OCI-LY1 (cell line): ENCODE measurements at regions not wholly inside any gene's neighbourhood (a gene's known extent, or its start where the extent isn't known, plus 50 kb on each side); places are given as distances from the start of the nearest gene placed in this dataset.

Experiments used
- H2AFZ ChIP-seq: fragments of 200-600 bp; sonication (generic), shearing (Covaris generic); 2 replicates; pipeline ENCODE4 v1.6.0; 2014; ENCODE audit warnings: antibody characterized with exemption, mild to moderate bottlenecking, low read length
- H3F3A ChIP-seq: fragments of 200-600 bp; sonication (generic), shearing (Covaris generic); 2 replicates; pipeline ENCODE4 v1.6.0; 2014; ENCODE audit warnings: mild to moderate bottlenecking, antibody characterized with exemption, low read length, moderate library complexity; ENCODE audit not compliant: insufficient read depth
- H3K27ac ChIP-seq: fragments of 200-600 bp; sonication (generic); 2 replicates; pipeline ENCODE4 v1.5.1; 2014; ENCODE audit warnings: low read length, mixed run types, mild to moderate bottlenecking, low read depth; ENCODE audit not compliant: poor library complexity, severe bottlenecking
- H3K27me3 ChIP-seq: fragments of 200-600 bp; sonication (generic); 2 replicates; pipeline ENCODE4 v1.6.0; 2014; ENCODE audit warnings: antibody characterized with exemption, mild to moderate bottlenecking, low read length, moderate library complexity; ENCODE audit not compliant: insufficient read depth
- H3K36me3 ChIP-seq: fragments of 200-600 bp; sonication (generic); 2 replicates; pipeline ENCODE4 v1.6.1; 2014; ENCODE audit warnings: mild to moderate bottlenecking, antibody characterized with exemption, low read length, moderate library complexity, mixed read lengths; ENCODE audit not compliant: insufficient read depth
- H3K4me1 ChIP-seq: fragments of 200-600 bp; sonication (generic); 2 replicates; pipeline ENCODE4 v1.5.1; 2014; ENCODE audit warnings: mild to moderate bottlenecking, low read length, moderate library complexity; ENCODE audit not compliant: insufficient read depth, severe bottlenecking
- H3K4me2 ChIP-seq: fragments of 200-600 bp; sonication (generic), shearing (Covaris generic); 2 replicates; pipeline ENCODE4 v1.6.1; 2014; ENCODE audit warnings: low read length
- H3K4me3 ChIP-seq: fragments of 200-600 bp; sonication (generic); 2 replicates; pipeline ENCODE4 v1.5.1; 2014; ENCODE audit warnings: low read length, low read depth, mild to moderate bottlenecking, mixed read lengths; ENCODE audit not compliant: poor library complexity, severe bottlenecking
- H3K79me2 ChIP-seq: fragments of 200-600 bp; shearing (Covaris generic); 2 replicates; pipeline ENCODE4 v1.6.1; 2016; ENCODE audit warnings: mixed run types, low read length, mixed read lengths; ENCODE audit not compliant: insufficient read depth
- H3K9ac ChIP-seq: fragments of 200-600 bp; sonication (generic), shearing (Covaris generic); 2 replicates; pipeline ENCODE4 v1.6.1; 2014; ENCODE audit warnings: mild to moderate bottlenecking, low read length, mixed read lengths
- H3K9me2 ChIP-seq: fragments of 200-600 bp; sonication (generic), shearing (Covaris generic); 2 replicates; pipeline ENCODE4 v1.6.1; 2014; ENCODE audit warnings: low read depth, mild to moderate bottlenecking, low read length, mixed read lengths
- H3K9me3 ChIP-seq: fragments of 200-600 bp; shearing (Covaris generic); 2 replicates; pipeline ENCODE4 v1.6.1; 2014; ENCODE audit warnings: low read length, mixed read lengths
- H4K20me1 ChIP-seq: fragments of 200-600 bp; sonication (generic), shearing (Covaris generic); 2 replicates; pipeline ENCODE4 v1.6.0; 2016; ENCODE audit warnings: mild to moderate bottlenecking, low read length; ENCODE audit not compliant: insufficient read depth
- CTCF ChIP-seq: fragments of 200-600 bp; sonication (generic), shearing (Covaris generic); IDR thresholded peaks from 2 replicates; pipeline ENCODE4 v1.5.1; 2017; ENCODE audit warnings: mild to moderate bottlenecking, antibody characterized with exemption, low read length, moderate library complexity, mixed read lengths
- EZH2 ChIP-seq: fragments of 200-600 bp; sonication (generic), shearing (Covaris generic); IDR thresholded peaks from 2 replicates; pipeline ENCODE4 v1.8.0; 2017; ENCODE audit warnings: borderline replicate concordance, mixed run types, mild to moderate bottlenecking, antibody characterized with exemption, low read length, moderate library complexity, mixed read lengths

- Histone ChIP-seq H3K79me2 (no peaks in the 10 kb centered on the region), H4K20me1 (no peaks in the 10 kb centered on the region), H3K4me3 (no peak overlapping the region), H3K9me3 (no peaks in the 10 kb centered on the region), H3K9ac (no peak overlapping the region), H3F3A (no peaks in the 10 kb centered on the region), H3K27me3 (no peaks in the 10 kb centered on the region), H2AFZ (no peak overlapping the region), H3K9me2 (no peaks in the 10 kb centered on the region), H3K27ac (no peak overlapping the region), H3K4me1 (no peaks in the 10 kb centered on the region), H3K36me3 (no peaks in the 10 kb centered on the region), H3K4me2 (no peak overlapping the region)
- TF ChIP-seq EZH2 (no peak), CTCF (peak; percentile 70)
Observed at GRCh38 chr13:39263033-39263432, 224.8 kb downstream of the NHLRC3 start.

- Histone ChIP-seq H3K27ac (no peak overlapping the region), H2AFZ (no peak overlapping the region), H3K4me1 (no peaks in the 10 kb centered on the region), H3K9ac (no peak overlapping the region), H3K9me2 (no peaks in the 10 kb centered on the region), H3K4me3 (no peak overlapping the region), H3F3A (no peaks in the 10 kb centered on the region), H3K27me3 (no peaks in the 10 kb centered on the region), H3K36me3 (no peaks in the 10 kb centered on the region), H4K20me1 (no peaks in the 10 kb centered on the region), H3K9me3 (no peaks in the 10 kb centered on the region), H3K4me2 (no peak overlapping the region), H3K79me2 (no peaks in the 10 kb centered on the region)
- TF ChIP-seq CTCF: no peak
- TF ChIP-seq EZH2: no peak
Observed at GRCh38 chr13:39263531-39263930, 225.3 kb downstream of the NHLRC3 start.

GRCh38 chr13:39266426-39266825 lies 228.2 kb downstream of the NHLRC3 start:
- H3K9ac ChIP-seq: no peak overlapping the region
- H3K36me3 ChIP-seq: no peaks in the 10 kb centered on the region
- no peaks in the 10 kb centered on the region for H3K9me2 ChIP-seq
- no peaks in the 10 kb centered on the region for H3K4me1 ChIP-seq
- H3K27me3 ChIP-seq: no peaks in the 10 kb centered on the region
- no peaks in the 10 kb centered on the region for H3F3A ChIP-seq
- H3K9me3 ChIP-seq: no peaks in the 10 kb centered on the region
- TF ChIP-seq EZH2: no peak
- TF ChIP-seq CTCF: no peak
- H3K4me3 ChIP-seq: no peak overlapping the region
- no peak overlapping the region for H3K27ac ChIP-seq
- no peaks in the 10 kb centered on the region for H4K20me1 ChIP-seq
- no peak overlapping the region for H3K4me2 ChIP-seq
- no peaks in the 10 kb centered on the region for H3K79me2 ChIP-seq
- H2AFZ ChIP-seq: no peak overlapping the region
